Pancreas (tissue), 10 donors: ENCODE measurements at regions not wholly inside any gene's neighbourhood (a gene's known extent, or its start where the extent isn't known, plus 50 kb on each side); places are given as distances from the start of the nearest gene placed in this dataset.

Source experiments
- ATAC-seq, 4 donors: fragments of 200-7000 bp; cut with Tn5 transposase; one replicate each; pipeline versions ENCODE4 v1.8.0 to v1.9.1; 2020; ENCODE audit warnings: mild to moderate bottlenecking in 4 of 4, moderate library complexity in 4 of 4
- DNase-seq, 6 donors: peaks; one replicate each; pipeline ENCODE4 v3.0.0-alpha.2; 2020
- FAIRE-seq: peaks from 2 replicates; lab custom pipeline; 2012; peaks lifted over from hg19 to GRCh38; lab: Jason Lieb, UNC
- H3K27ac ChIP-seq, 4 donors: fragments of 200-600 bp; sonication (generic); 1 replicate in 3 of 4; 2 replicates in 1 of 4; pipeline versions ENCODE4 v1.5.0 to v1.8.0; 2020
- H3K27me3 ChIP-seq, 4 donors: fragments of 200-600 bp; one replicate each; pipeline ENCODE4 v1.8.0; 2021
- H3K36me3 ChIP-seq, 3 donors: fragments of 200-600 bp; sonication (generic) in 1 of 3; one replicate each; pipeline versions ENCODE4 v1.5.0 to v1.8.0; 2020 to 2021
- H3K4me1 ChIP-seq, 3 donors: fragments of 200-600 bp; one replicate each; pipeline ENCODE4 v1.8.0; 2021
- H3K4me3 ChIP-seq, 4 donors: fragments of 200-600 bp; sonication (generic) in 2 of 4; one replicate each; pipeline versions ENCODE4 v1.5.0 to v1.8.0; 2020 to 2021
- H3K9me3 ChIP-seq, 4 donors: fragments of 200-600 bp; one replicate each; pipeline ENCODE4 v1.8.0; 2021
- WGBS, 2 donors: extraction: QIAGEN DNeasy Blood & Tissue Kit; methylation state at CpG; one replicate each; pipeline ENCODE4 v1.1.7; 2013; 5-methylcytosine and 5-hydroxymethylcytosine counted together
- intact Hi-C, 3 donors: fragments of 100-400 bp; cut with DNase I; formaldehyde crosslinking; loops; one replicate each; pipeline versions ENCODE4 v1.11.1 to v1.14.2; 2022
- TF ChIP-seq, protein P1 (sequence below), 4 donors: fragments of 200-600 bp; sonication (generic) in 3 of 4; IDR thresholded peaks; one replicate each; pipeline versions ENCODE4 v1.5.0 to v1.8.0; 2021; ENCODE audit warnings: antibody characterized with exemption in 4 of 4
- donor health status: healthy with polysubstance abuse.
- donor health status: DM: no; HTN: no; CAD: no; lungs with moderate emphysema.
- donor health status: DM: no; HTN: no; CAD: no.
- donor health status: control.
- donor health status: control.
- donor health status: Bipolar disorder and iron deficiency.
- donor health status: DM: yes; HTN: yes; CAD: no.
- donor health status: DM: no; HTN: no; CAD: no.
- donor health status: DM: no; HTN: no; CAD: no.
- donor health status: DM: yes; HTN: yes; CAD: no.

DNA sequence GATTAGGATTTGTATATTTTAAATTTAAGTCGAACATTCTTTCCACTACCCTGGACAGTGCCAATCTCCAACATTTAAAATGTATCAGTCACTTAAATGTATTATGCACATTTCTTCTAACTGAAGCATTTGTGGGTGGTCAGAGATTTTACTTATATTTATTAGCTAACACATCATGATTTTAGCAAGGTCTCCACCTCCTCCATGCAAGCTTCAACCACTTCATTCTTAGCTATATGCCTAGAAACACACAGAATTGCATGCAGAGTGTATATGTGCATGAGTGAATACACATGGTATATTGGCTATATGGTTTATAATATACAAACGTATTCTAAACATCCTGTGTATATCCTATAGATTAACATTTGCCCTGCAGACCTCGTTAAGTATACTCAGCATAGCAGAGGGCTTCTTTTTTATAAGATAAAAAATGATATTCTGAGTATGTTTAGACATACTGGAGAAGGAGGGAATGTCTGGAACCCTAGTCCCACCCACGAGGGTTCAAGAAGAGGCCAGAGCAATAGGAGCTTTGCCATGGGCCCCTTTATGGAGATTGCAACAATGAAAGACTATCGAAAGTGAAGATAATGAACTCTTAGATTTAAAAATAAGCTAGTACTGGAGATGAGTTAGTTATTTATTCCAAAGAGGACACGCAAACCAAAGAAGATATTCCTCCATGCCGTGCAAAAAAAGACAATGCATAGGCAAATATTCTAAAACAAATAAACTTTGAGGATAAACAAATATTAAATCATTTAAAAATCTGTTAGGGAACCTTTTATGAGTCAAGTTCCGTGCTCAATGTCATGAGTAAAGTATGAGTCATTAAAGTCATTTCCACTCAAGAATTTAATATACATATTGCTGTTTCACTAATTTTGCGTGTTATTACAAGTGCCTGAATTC lies 480.4 kb downstream of the SIPA1L2 start:
- no peak for FAIRE-seq
- Histone ChIP-seq H3K27me3 (no peaks in the 10 kb centered on the region), H3K27ac (no peak overlapping the region), H3K4me3 (no peak overlapping the region), H3K36me3 (no peaks in the 10 kb centered on the region), H3K9me3 (no peaks in the 10 kb centered on the region), H3K4me1 (no peaks in the 10 kb centered on the region)
- TF ChIP-seq, protein P1, sequence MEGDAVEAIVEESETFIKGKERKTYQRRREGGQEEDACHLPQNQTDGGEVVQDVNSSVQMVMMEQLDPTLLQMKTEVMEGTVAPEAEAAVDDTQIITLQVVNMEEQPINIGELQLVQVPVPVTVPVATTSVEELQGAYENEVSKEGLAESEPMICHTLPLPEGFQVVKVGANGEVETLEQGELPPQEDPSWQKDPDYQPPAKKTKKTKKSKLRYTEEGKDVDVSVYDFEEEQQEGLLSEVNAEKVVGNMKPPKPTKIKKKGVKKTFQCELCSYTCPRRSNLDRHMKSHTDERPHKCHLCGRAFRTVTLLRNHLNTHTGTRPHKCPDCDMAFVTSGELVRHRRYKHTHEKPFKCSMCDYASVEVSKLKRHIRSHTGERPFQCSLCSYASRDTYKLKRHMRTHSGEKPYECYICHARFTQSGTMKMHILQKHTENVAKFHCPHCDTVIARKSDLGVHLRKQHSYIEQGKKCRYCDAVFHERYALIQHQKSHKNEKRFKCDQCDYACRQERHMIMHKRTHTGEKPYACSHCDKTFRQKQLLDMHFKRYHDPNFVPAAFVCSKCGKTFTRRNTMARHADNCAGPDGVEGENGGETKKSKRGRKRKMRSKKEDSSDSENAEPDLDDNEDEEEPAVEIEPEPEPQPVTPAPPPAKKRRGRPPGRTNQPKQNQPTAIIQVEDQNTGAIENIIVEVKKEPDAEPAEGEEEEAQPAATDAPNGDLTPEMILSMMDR (IDR thresholded peaks at IDR 0.05) = no peak
- ATAC-seq = no peak
- 52 to 65% methylated on average over 9 of the region's 9 CpGs for WGBS, 2 donors
- intact Hi-C loops = no loop called here
- no peak for DNase-seq

DNA sequence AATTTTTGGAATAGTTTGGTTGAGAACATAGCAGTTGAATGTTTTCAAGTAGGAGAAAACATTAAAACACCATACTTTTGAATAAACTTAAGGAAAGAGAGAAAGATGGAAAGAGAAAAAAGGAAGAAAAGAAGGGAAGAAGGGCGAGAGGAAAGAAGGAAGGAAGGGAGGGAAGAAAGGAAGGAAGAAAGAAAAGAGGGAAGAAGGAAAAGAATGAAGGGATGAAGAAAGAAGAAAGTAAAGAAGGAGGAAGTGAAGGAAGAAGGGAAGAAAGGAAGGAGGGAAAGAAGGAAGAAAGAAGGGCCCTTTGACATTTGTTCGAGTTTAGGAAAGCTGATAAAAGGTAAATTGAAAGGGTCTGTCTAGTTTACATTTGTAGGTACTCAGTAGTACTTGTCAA lies 482.7 kb downstream of the SIPA1L2 start:
- intact Hi-C loops = no loop called here
- TF ChIP-seq, protein P1 (IDR thresholded peaks at IDR 0.05) = no peak
- DNase-seq (no peak), FAIRE-seq (no peak), ATAC-seq (no peak)
- WGBS, 2 donors = 75% methylated on average over 2 of the region's 2 CpGs
- no peaks in the 10 kb centered on the region for H3K27me3 ChIP-seq
- H3K36me3 ChIP-seq = no peaks in the 10 kb centered on the region
- H3K4me1 ChIP-seq = peaks cover 0 to 4% (median 0%) of the 10 kb centered on the region in 3 donors
- no peaks in the 10 kb centered on the region for H3K9me3 ChIP-seq
- no peak overlapping the region for H3K27ac ChIP-seq
- no peak overlapping the region for H3K4me3 ChIP-seq

DNA sequence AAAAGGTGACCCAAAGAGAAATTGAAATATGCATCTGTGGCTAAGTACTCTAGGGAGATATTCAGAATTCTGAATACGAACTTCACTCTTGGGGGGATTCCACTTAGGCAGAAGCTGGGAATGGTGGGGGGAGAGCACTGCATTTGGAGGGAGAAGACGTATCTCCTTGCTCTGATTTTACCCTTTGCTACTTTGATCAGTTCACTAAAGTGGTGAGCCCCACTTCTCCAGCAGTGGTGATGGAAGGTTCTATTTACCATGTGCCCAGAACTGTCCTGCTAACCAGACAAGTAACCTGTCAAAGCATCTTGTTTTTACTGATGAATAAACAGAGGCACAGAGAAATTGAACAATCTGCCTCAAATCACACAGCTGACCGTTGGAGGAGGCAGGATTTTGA lies 483.4 kb downstream of the SIPA1L2 start:
- no peak overlapping the region for H3K27ac ChIP-seq
- DNase-seq (no peak), ATAC-seq (no peak), FAIRE-seq (no peak)
- no peaks in the 10 kb centered on the region for H3K36me3 ChIP-seq
- no peak overlapping the region for H3K4me3 ChIP-seq
- WGBS, 2 donors = 69 to 76% methylated on average over 3 of the region's 3 CpGs
- intact Hi-C loops = no loop called here
- no peaks in the 10 kb centered on the region for H3K27me3 ChIP-seq
- peaks cover 0 to 4% (median 0%) of the 10 kb centered on the region in 3 donors for H3K4me1 ChIP-seq
- TF ChIP-seq, protein P1 (IDR thresholded peaks at IDR 0.05) = no peak
- no peaks in the 10 kb centered on the region for H3K9me3 ChIP-seq

DNA sequence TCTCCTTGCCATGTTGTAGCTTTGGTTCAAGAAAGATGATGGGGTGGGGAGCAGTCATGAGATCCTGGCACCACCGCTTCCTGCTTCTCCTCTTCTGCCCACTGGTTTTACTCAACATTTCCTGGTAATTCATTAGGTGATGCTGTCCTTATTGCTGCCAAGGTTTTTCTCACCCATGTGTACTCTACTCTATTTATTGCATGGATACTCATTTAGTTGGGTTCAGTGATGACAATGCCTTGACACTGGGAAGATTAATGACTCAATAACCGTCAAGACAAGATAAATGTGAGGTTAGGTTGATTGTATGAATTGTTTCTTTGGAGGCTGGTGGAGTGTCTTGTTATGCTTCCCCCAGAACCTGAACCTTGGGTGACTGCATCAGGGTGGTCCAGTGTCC lies 484.2 kb downstream of the SIPA1L2 start:
- Histone ChIP-seq H3K4me3 (no peak overlapping the region), H3K27me3 (no peaks in the 10 kb centered on the region), H3K4me1 (peaks cover 0 to 4% (median 0%) of the 10 kb centered on the region in 3 donors), H3K9me3 (no peaks in the 10 kb centered on the region), H3K27ac (no peak overlapping the region), H3K36me3 (no peaks in the 10 kb centered on the region)
- FAIRE-seq (no peak), DNase-seq (no peak), ATAC-seq (peak in 1 of 4 donors; percentile 37)
- intact Hi-C loops = no loop called here
- TF ChIP-seq, protein P1 (IDR thresholded peaks at IDR 0.05) = no peak
- 75 to 79% methylated on average over 2 of the region's 2 CpGs for WGBS, 2 donors

DNA sequence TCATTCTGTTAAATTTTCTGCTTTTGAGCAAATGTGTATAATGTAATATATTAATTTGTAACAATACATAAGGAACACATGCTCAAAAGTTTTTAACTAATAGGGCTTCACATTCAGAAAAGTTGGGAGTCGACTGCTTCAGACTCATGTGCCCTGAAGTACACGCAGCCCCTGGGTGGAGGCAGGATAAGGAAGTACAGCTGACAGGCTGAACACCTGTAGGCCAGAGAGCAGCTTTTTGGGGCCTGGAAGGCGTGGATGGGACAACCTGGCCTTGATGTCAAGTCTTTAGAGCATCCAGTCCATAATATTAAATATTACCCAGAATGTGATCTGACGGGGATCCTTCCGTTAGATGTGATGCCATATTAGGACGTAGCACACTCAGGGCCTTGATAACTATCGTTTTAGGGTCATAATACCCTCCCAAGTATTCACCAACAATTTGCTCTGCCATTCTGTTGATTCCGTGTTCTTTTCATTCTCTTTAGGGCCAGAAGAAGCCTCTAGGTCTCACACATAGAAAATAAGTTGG lies 485.2 kb downstream of the SIPA1L2 start:
- no peak for FAIRE-seq
- Histone ChIP-seq H3K27me3 (no peaks in the 10 kb centered on the region), H3K27ac (no peak overlapping the region), H3K36me3 (no peaks in the 10 kb centered on the region), H3K9me3 (no peaks in the 10 kb centered on the region), H3K4me3 (no peak overlapping the region), H3K4me1 (peaks cover 0 to 4% (median 0%) of the 10 kb centered on the region in 3 donors)
- TF ChIP-seq, protein P1 (IDR thresholded peaks at IDR 0.05) = no peak
- ATAC-seq = no peak
- intact Hi-C loops = no loop called here
- 85 to 95% methylated on average over 8 of the region's 8 CpGs for WGBS, 2 donors
- no peak for DNase-seq
